Stimulated activated CD4-positive, alpha-beta T cell treated with anti-CD3 and anti-CD28 coated beads, Interleukin-2, amount 100 ng/mL, for 24 hours (primary cell): ENCODE measurements at regions not wholly inside any gene's neighbourhood (a gene's known extent, or its start where the extent isn't known, plus 50 kb on each side); places are given as distances from the start of the nearest gene placed in this dataset.
"Not testable (repeated sequence)": the region's sequence is repeated elsewhere in the genome, so short reads cannot be mapped to it uniquely, and the experiment has no call there.

Experiments used
- DNase-seq, 2 donors: peaks; one replicate each; pipeline ENCODE4 v3.0.0-alpha.2; 2020

GRCh38 chr3:59404064-59404463 lies 354.2 kb upstream of the CFAP20DC start:
- DNase-seq = no peak

GRCh38 chr3:59401924-59402323 lies 352.1 kb upstream of the CFAP20DC start:
- DNase-seq = no peak

- DNase-seq = no peak
These were observed 342.3 kb upstream of the CFAP20DC start for GRCh38 chr3:59392116-59392515.

DNA sequence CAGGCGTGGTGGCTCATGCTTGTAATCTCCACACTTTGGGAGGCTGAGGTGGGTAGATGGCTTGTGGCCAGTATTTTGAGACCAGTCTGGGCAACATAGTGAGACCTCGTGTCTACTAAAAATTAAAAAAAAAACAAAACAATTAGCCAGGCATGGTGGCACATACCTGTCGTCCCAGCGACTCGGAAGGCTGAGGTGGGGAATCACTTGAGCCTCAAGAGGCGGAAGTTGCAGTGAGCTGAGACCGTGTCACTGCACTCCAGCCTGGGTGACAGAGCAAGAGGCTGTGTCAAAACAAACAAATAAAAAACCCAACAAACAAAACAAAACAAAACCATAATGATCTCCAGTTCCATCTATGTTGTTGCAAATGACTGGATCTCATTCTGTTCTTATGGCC lies 341.3 kb upstream of the CFAP20DC start:
- no peak for DNase-seq

DNA sequence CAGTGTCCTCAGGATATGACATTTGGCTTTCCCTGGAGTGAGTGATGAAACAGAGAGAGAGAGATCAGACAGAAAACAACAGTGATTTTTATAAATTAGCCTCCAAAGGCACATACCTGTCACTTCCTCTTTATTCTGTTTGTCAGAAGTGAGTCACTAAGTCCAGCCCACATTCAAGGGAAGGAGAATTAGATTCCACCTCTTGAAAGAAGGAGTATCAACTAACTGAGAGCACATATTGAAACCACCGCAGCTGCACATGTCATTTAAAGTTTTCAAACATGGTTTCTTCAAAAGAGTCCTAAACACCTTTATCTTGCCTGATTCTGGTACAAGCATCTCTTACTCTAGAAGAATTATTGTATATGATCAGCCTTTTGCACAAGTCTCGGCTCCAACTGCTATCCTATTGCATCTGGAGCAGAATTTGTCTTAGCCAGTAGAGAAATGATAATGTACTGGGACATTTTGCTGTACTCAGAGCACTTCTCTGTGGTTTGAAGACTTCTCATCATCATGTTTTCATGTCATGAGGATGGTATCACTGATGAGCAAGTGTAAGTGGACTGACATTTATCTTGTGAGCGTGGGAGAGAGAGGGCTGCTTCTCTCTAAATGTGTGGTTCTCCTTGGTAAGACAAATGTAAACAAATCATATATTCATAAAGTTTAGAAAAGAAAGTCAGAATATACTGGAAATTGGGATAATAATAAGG lies 338.9 kb upstream of the CFAP20DC start:
- peak in 1 of 2 donors; percentile 25 for DNase-seq

GRCh38 chr3:59386165-59386564 lies 336.3 kb upstream of the CFAP20DC start:
- no peak for DNase-seq

DNA sequence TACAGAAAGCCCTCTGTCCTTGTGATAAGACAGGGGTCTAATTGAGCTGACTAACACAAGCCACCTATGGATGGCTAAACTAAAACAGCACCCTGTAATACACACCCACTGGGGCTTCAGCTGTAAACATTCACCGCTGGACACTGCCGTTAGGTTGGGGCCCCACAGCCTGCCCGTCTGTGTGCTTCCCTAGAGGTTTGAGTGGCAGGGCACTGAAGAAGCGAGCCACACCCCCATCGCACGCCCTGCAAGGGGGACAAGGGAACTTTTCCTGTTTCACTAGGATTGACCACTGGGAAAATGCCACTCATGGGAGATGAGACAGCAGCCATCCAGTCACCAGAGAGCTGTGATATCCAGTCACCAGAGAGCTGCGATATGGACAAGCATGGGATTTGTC lies 335.7 kb upstream of the CFAP20DC start:
- DNase-seq = no peak

- no peak for DNase-seq
These were observed 331.5 kb upstream of the CFAP20DC start for GRCh38 chr3:59381282-59381681.

DNA sequence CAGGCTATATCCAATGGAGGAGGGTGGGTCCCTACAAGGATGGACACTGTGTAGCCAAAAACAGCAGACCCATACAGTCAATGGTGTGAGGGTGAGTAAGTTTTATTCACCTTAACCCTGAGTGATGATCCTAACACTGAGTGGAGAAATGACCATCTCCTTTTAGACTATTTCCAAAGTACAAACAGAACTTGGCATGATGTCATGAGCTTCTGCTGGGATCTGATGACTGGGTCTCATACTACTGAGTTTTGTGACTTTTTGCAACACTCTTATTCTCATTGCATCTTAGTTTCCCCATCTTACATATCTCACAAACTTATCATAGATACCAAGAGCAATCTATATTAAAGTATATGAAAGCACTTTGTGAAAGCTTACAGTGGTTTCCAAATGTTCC lies 330.3 kb upstream of the CFAP20DC start:
- DNase-seq = no peak

DNA sequence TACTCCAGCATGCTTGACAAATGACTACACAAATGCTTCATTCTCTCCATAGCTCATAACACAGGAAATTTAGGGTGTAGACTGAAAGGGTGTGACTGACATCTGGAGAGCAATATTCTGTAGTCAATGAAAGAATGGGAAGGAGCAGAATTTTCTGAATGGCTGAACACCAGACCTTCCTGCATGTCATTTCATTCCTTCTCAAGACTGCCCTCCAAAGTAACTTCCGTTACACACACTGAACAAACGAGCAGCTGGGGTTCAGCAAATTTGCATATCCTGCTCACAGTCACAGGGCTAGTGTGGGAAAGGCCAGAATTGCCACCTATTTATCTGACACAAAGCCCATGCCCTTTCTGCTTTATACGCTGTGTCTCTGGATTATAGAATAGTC lies 325.0 kb upstream of the CFAP20DC start:
- DNase-seq = no peak

GRCh38 chr3:59374091-59374817 lies 324.4 kb upstream of the CFAP20DC start:
- no peak for DNase-seq

GRCh38 chr3:59372346-59372745 lies 322.5 kb upstream of the CFAP20DC start:
- DNase-seq = no peak

DNA sequence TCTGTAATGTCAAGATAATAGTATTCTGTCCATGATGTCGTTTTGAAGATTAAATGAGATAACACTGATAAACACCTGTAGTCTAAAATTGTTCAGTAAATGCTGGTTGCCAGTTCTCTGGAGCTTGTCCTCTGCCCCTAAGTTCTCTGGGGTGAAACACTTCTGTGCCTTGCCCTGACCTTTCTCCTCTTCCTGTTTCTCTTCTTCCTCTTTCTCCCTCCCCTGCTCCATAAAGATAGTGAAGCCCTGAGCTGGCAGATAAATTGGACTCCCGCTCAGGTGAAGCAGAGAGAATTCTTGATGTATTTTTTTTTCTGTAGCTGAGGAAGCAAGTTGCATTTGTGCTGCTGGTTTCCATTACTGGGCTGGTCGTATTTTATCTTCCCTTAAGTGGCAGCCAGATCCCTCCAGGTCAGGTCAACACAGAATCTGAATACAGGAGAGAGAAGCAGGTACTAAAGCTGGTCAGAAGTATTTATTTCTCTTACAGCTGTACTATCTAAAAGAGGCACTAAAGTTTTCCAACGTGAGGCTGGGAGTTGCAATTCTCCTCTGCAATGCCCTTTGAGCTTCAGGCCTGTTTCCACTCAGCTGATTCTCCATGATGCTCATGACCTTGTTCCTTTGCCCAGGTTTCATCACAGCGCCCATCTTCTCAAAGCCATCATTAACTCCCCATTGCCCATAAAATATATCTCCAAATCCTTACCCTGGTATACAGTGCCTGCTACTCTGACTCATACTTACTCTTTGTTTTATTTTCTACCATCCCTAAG lies 319.3 kb upstream of the CFAP20DC start:
- no peak for DNase-seq

DNA sequence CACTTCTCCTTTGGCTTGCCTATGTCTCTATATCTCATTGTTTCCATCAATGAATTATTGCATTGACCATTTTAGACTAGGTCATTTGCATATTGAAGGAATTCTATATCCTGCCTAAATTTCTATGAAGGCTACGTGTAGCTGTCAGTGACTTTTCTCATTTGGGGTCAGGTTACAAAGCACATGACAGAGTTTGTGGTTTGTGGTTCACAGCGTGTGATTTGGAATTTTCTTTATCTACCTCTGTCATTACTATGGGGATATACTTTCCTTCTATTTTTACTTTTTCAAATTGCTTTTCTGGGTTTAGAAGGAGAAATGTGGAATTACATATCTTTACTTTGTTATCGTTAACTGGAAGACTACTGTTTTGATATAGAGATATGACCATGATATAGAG lies 317.3 kb upstream of the CFAP20DC start:
- DNase-seq = no peak

- DNase-seq = no peak
These were observed 316.4 kb upstream of the CFAP20DC start for GRCh38 chr3:59366218-59366617.

DNA sequence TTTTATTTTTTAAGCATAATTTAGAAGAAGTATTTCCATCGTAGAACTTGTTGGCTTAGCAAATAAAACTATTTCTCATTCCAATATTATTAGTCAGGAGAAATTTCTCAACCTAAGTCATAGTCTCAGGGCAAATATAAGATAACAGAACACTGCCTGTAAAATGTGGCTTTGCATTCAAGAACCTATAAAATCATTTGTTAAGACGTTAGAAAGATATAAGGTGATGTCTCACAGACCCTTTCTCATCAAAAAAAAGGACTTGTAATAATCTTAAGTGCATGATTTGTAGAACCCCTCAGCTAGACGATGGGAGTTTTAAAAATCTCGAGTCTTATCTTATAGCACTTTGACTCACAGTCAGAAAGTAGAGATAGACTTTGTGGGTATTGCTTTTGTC lies 314.7 kb upstream of the CFAP20DC start:
- DNase-seq = no peak

DNA sequence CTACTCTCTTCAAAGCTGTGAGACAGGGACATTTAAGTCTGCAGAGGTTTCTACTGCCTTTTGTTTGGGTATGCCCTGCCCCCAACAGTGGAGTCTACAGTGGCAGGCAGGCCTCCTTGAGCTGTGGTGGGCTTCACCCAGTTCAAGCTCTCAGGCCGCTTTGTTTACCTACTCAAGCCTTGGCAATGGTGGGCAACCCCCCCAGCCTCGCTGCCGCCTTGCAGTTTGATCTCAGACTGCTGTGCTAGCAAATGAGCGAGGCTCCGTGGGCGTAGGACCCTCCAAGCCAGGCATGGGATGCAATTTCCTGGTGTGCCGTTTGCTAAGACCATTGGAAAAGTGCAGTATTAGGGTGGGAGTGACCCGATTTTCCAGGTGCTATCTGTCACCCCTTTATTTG lies 310.5 kb upstream of the CFAP20DC start:
- not testable (repeated sequence) for DNase-seq

DNA sequence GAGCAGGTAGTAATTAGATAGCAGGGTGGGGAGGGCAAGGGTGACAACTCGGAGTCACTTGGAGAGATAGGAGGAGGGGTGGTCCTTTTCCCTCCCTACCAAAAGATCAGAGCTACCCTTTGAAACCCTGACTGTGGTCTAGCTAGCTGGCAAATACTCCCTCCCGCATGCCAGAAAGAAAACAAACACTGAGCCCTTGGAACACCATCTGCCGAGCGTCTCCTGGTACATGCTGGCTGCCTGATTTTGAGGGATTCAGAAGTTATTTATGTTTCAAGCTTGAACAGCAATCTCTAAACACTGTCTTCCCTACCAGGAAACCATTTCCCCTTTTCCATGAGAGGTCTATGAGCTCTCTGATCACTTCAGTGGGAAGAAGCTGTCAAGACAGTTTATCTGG lies 291.6 kb upstream of the CFAP20DC start:
- DNase-seq = no peak

GRCh38 chr3:59339818-59340217 lies 290.0 kb upstream of the CFAP20DC start:
- no peak for DNase-seq

DNA sequence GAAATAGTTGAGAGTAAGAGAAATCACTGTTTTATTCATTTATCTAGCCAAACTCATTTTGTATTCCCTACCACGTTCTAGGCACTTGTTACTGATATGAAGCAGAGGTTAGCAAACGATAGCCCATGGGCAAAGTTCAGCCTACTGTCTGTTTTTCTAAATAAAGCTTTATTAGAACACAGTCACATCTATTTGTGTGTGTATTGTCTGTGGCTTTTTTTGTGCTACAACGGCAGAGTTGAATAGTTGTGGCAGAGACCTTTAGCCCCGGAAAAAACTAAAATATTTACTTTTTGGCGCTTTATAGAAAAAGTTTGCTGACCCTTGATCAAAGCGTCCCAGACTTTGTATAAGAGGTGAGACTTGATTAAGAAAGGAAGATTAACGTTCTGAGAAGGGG lies 289.1 kb upstream of the CFAP20DC start:
- no peak for DNase-seq

GRCh38 chr3:59335338-59335737 lies 285.5 kb upstream of the CFAP20DC start:
- DNase-seq = no peak

- DNase-seq = no peak
These were observed 284.8 kb upstream of the CFAP20DC start for GRCh38 chr3:59334585-59334984.

GRCh38 chr3:59327376-59327808 lies 277.6 kb upstream of the CFAP20DC start:
- DNase-seq = no peak
